ENCODE measurements at regions not wholly inside any gene's neighbourhood (a gene's known extent, or its start where the extent isn't known, plus 50 kb on each side); places are given as distances from the start of the nearest gene placed in this dataset. TPM values are rescaled to one million over a fixed set of nuclear protein-coding genes. Genes with fewer than 3 reads are reported as not detected.

DNA sequence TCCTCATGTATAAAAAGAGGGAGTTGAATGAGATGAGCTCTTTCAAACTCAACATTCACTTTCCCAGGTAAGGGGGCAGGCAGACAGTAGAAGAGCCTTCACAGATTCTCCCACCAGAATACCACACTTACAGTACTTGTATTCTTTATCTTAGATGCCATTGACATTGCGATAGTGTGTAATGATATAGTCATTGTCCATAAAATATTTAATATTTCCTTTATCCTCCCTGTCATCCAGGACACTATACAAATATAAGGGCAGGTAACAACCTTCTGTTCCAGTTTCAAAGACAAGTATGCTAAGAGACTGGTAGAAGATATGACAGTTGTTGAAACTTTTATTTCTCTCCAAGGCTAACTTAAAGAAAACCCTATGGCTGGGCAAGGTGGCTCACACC lies 56.5 kb upstream of the MTF2 start:
- no peak overlapping the region for H3K23ac ChIP-seq (ENCODE audit: low read length)
- H3K27me3 ChIP-seq (ENCODE audit: insufficient read depth, low read length, poor library complexity), result no peaks in the 10 kb centered on the region
- H3K9ac ChIP-seq (ENCODE audit: low read length), result no peak overlapping the region
- H2BK120ac ChIP-seq (ENCODE audit: low read depth, low read length), result no peak overlapping the region
- H3K79me2 ChIP-seq (ENCODE audit: control insufficient read depth, insufficient read depth, low read length), result no peaks in the 10 kb centered on the region
- no peaks in the 10 kb centered on the region for H3K4me1 ChIP-seq (ENCODE audit: control insufficient read depth, low read depth, low read length)
- H3K79me1 ChIP-seq (ENCODE audit: low read length), result no peaks in the 10 kb centered on the region
- no peak overlapping the region for H3K18ac ChIP-seq (ENCODE audit: low read length)
- no peak overlapping the region for H3K4me2 ChIP-seq (ENCODE audit: low read length)
- H4K5ac ChIP-seq (ENCODE audit: low read length), result no peak overlapping the region
- no peaks in the 10 kb centered on the region for H3K36me3 ChIP-seq (ENCODE audit: control insufficient read depth, insufficient read depth, low read length)
- H3K4me3 ChIP-seq (ENCODE audit: low read length), result no peak overlapping the region
- no peak overlapping the region for H2BK5ac ChIP-seq (ENCODE audit: low read length)
- no peak overlapping the region for H2AK5ac ChIP-seq (ENCODE audit: low read length)
- H4K8ac ChIP-seq (ENCODE audit: low read depth, low read length), result no peak overlapping the region
- no peak overlapping the region for H3K56ac ChIP-seq (ENCODE audit: low read length)
- H2BK15ac ChIP-seq (replicated peaks; ENCODE audit: low read depth), result no peak overlapping the region
- no peak overlapping the region for H3K4ac ChIP-seq (ENCODE audit: low read depth, low read length)
- WGBS (ENCODE audit: extremely low coverage, insufficient coverage, low lambda C conversion rate), result no CpG with 5 or more reads among the region's 1 CpG
- DNase-seq, result no peak
- H3K27ac ChIP-seq (ENCODE audit: low read depth, low read length), result no peak overlapping the region

DNA sequence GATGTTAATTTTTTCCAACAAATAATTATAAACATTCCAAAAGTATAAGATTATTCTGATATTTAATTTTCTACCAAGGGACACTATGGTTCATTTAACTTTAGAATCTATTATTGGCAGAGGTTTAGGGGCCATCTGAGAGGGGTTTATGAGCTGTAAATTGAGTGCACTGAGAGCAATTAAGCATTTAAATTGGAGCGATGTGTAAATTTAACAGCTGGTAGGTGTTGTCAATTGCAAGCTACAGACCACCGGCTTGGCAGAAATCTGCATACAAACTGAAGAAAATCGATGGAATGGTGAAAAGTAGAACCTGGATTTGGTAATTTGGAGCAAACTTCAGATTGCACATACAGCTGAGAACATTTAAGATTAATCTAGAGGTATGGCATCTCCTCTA lies 55.8 kb upstream of the MTF2 start:
- H3K4me3 ChIP-seq (ENCODE audit: low read length), result no peak overlapping the region
- H3K4me1 ChIP-seq (ENCODE audit: control insufficient read depth, low read depth, low read length), result no peaks in the 10 kb centered on the region
- WGBS (ENCODE audit: extremely low coverage, insufficient coverage, low lambda C conversion rate), result no CpG with 5 or more reads among the region's 3 CpGs
- no peak overlapping the region for H3K56ac ChIP-seq (ENCODE audit: low read length)
- no peaks in the 10 kb centered on the region for H3K27me3 ChIP-seq (ENCODE audit: insufficient read depth, low read length, poor library complexity)
- H3K4ac ChIP-seq (ENCODE audit: low read depth, low read length), result no peak overlapping the region
- DNase-seq, result no peak
- H3K9ac ChIP-seq (ENCODE audit: low read length), result no peak overlapping the region
- H2BK5ac ChIP-seq (ENCODE audit: low read length), result no peak overlapping the region
- no peak overlapping the region for H3K18ac ChIP-seq (ENCODE audit: low read length)
- H3K27ac ChIP-seq (ENCODE audit: low read depth, low read length), result no peak overlapping the region
- no peak overlapping the region for H3K23ac ChIP-seq (ENCODE audit: low read length)
- no peak overlapping the region for H3K4me2 ChIP-seq (ENCODE audit: low read length)
- no peak overlapping the region for H4K8ac ChIP-seq (ENCODE audit: low read depth, low read length)
- no peak overlapping the region for H4K5ac ChIP-seq (ENCODE audit: low read length)
- no peaks in the 10 kb centered on the region for H3K79me2 ChIP-seq (ENCODE audit: control insufficient read depth, insufficient read depth, low read length)
- H2BK120ac ChIP-seq (ENCODE audit: low read depth, low read length), result no peak overlapping the region
- H3K79me1 ChIP-seq (ENCODE audit: low read length), result no peaks in the 10 kb centered on the region
- no peak overlapping the region for H2AK5ac ChIP-seq (ENCODE audit: low read length)
- no peaks in the 10 kb centered on the region for H3K36me3 ChIP-seq (ENCODE audit: control insufficient read depth, insufficient read depth, low read length)
- no peak overlapping the region for H2BK15ac ChIP-seq (replicated peaks; ENCODE audit: low read depth)

DNA sequence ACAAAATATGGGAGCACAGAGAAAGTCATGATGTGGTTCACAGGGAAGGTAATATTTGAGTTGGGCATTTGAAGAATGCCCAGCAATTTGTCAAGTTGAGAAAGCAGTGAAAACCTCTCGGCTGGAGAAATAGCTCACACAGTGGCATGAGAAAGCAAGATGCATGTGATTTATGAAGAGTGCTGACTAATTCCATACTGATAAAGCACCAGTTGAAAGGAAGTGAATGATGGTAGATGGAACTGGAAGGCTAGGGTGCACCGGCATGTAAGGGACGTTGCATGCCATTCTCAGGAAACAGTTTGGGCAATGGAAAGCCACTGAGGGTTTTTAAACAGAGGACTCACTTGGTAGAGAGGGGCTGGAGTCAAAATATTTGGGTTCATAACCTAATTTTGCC lies 53.5 kb upstream of the MTF2 start:
- no peaks in the 10 kb centered on the region for H3K36me3 ChIP-seq (ENCODE audit: control insufficient read depth, insufficient read depth, low read length)
- no peak overlapping the region for H3K4me2 ChIP-seq (ENCODE audit: low read length)
- H4K5ac ChIP-seq (ENCODE audit: low read length), result no peak overlapping the region
- no peak overlapping the region for H2BK120ac ChIP-seq (ENCODE audit: low read depth, low read length)
- no peak overlapping the region for H2BK15ac ChIP-seq (replicated peaks; ENCODE audit: low read depth)
- no peak overlapping the region for H3K27ac ChIP-seq (ENCODE audit: low read depth, low read length)
- no peak overlapping the region for H3K18ac ChIP-seq (ENCODE audit: low read length)
- no peak for DNase-seq
- no peaks in the 10 kb centered on the region for H3K4me1 ChIP-seq (ENCODE audit: control insufficient read depth, low read depth, low read length)
- H2BK5ac ChIP-seq (ENCODE audit: low read length), result no peak overlapping the region
- no peak overlapping the region for H4K8ac ChIP-seq (ENCODE audit: low read depth, low read length)
- no peaks in the 10 kb centered on the region for H3K79me2 ChIP-seq (ENCODE audit: control insufficient read depth, insufficient read depth, low read length)
- no peaks in the 10 kb centered on the region for H3K79me1 ChIP-seq (ENCODE audit: low read length)
- H3K9ac ChIP-seq (ENCODE audit: low read length), result no peak overlapping the region
- no peak overlapping the region for H2AK5ac ChIP-seq (ENCODE audit: low read length)
- no peak overlapping the region for H3K56ac ChIP-seq (ENCODE audit: low read length)
- no peaks in the 10 kb centered on the region for H3K27me3 ChIP-seq (ENCODE audit: insufficient read depth, low read length, poor library complexity)
- WGBS (ENCODE audit: extremely low coverage, insufficient coverage, low lambda C conversion rate), result no CpG with 5 or more reads among the region's 3 CpGs
- H3K4me3 ChIP-seq (ENCODE audit: low read length), result no peak overlapping the region
- no peak overlapping the region for H3K4ac ChIP-seq (ENCODE audit: low read depth, low read length)
- H3K23ac ChIP-seq (ENCODE audit: low read length), result no peak overlapping the region

DNA sequence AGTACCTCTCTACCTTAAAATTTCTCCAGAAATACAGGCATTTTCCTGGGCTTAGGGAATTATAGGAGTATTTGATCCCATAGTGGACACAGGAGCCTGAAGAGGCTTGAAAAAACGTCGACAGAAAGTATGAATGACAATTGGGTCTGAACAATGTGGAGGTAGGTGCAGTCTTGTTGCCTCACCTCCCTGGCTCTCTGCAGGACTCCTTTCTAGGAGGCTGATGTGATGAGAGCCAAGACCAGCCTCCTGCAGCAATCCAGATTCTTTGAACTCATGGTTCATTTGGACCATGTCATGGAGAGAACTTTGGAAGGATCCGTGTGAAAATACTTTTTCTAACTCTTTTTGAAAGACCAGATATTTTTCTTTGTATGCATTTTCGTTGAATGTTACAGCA lies 50.5 kb upstream of the MTF2 start:
- Histone ChIP-seq H3K4ac (ENCODE audit: low read depth, low read length) (no peak overlapping the region), H2BK15ac (replicated peaks; ENCODE audit: low read depth) (no peak overlapping the region), H3K56ac (ENCODE audit: low read length) (no peak overlapping the region), H3K4me1 (ENCODE audit: control insufficient read depth, low read depth, low read length) (no peaks in the 10 kb centered on the region), H3K79me1 (ENCODE audit: low read length) (no peaks in the 10 kb centered on the region), H2BK5ac (ENCODE audit: low read length) (no peak overlapping the region), H3K27ac (ENCODE audit: low read depth, low read length) (no peak overlapping the region), H3K18ac (ENCODE audit: low read length) (no peak overlapping the region), H3K79me2 (ENCODE audit: control insufficient read depth, insufficient read depth, low read length) (no peaks in the 10 kb centered on the region), H3K36me3 (ENCODE audit: control insufficient read depth, insufficient read depth, low read length) (no peaks in the 10 kb centered on the region), H2AK5ac (ENCODE audit: low read length) (no peak overlapping the region), H2BK120ac (ENCODE audit: low read depth, low read length) (no peak overlapping the region), H4K8ac (ENCODE audit: low read depth, low read length) (no peak overlapping the region), H3K4me3 (ENCODE audit: low read length) (no peak overlapping the region), H3K9ac (ENCODE audit: low read length) (no peak overlapping the region), H3K27me3 (ENCODE audit: insufficient read depth, low read length, poor library complexity) (no peaks in the 10 kb centered on the region), H3K23ac (ENCODE audit: low read length) (no peak overlapping the region), H4K5ac (ENCODE audit: low read length) (no peak overlapping the region), H3K4me2 (ENCODE audit: low read length) (no peak overlapping the region)
- WGBS (ENCODE audit: extremely low coverage, insufficient coverage, low lambda C conversion rate), result no CpG with 5 or more reads among the region's 4 CpGs
- DNase-seq, result no peak

Small RNA genes in the stretch of these regions (small RNA-seq; reads per million reads assigned to genes)
- gene RF00019 (ENCODE audit: insufficient read depth) (not detected), gene RN7SKP123 (ENCODE audit: insufficient read depth) (not detected)

All from mesendoderm (in vitro differentiated cells).